ENCODE measurements at regions not wholly inside any gene's neighbourhood (a gene's known extent, or its start where the extent isn't known, plus 50 kb on each side); places are given as distances from the start of the nearest gene placed in this dataset.

DNA sequence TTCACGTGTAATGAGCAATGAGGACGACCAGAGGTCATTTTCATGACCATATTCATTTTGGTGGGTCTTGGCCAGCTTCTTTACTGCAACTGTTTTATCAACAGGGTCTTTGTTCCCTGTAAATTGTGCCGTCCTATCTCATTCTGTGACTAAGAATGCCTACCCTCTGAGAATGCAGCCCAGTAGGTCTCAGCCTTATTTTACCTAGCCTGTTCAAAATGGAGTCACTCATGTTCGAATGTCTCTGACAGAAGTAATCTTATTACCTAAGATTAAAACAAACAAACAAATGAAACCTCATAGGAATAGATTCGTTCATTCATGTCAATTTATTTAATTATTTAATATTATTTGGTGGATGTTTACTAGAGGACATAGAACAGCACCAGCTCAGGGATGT is 714.8 kb downstream of the ADCYAP1 start:
- TF ChIP-seq YY1 (IDR thresholded peaks at IDR 0.05; ENCODE audit: insufficient read depth, insufficient read length): no peak
- no peak for TF ChIP-seq ZNF274 (IDR thresholded peaks at IDR 0.05; ENCODE audit: low read depth, low read length)

All from NT2/D1 (cell line).